HT1080 (cell line): ENCODE measurements at regions not wholly inside any gene's neighbourhood (a gene's known extent, or its start where the extent isn't known, plus 50 kb on each side); places are given as distances from the start of the nearest gene placed in this dataset.
"Not testable (repeated sequence)": the region's sequence is repeated elsewhere in the genome, so short reads cannot be mapped to it uniquely, and the experiment has no call there.

Experiments
- DNase-seq: peaks from one replicate; pipeline ENCODE4 v3.0.0-alpha.2; 2015; ENCODE audit warnings: low read depth

- DNase-seq: no peak
Measured at GRCh38 chrX:5702890-5703289, 525.8 kb downstream of the NLGN4X start.

DNA sequence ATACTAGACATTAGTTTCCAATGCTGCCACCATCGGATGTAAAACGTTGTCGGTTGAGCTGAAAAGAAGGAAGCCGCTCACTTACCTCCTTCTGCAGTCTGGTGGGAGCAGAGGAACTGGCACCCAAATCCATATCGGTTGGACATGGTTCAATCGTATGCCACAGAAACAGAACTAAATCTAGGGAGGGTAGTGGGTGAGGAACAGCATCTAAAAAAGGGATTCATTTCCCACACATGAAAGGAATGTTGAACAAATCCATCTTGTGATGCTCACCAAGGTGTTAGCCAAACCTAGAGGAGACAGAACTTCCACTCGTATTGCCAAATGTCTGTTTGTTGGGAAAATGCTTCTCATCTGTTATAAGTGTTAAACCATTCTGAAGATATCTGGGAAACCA is 532.7 kb downstream of the NLGN4X start:
- DNase-seq: no peak

DNA sequence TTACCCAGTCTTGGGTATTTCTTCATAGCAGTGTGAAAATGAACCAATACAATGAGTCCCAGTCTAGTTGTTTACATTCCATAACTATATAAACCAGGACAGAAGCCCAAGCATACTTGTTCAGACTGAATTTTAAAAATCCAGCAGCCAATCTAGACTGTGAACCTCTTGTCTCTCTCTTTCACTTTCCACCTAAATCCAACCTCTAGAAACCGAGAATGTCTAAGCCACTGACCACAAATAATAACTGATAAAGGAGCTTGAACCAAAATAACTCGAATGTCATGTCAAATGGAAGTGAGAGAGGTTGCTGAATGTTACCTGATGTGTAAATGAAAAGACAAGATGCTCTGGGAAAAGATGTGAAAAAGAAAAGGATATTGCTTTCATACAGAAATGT is 544.7 kb downstream of the NLGN4X start:
- no peak for DNase-seq

GRCh38 chrX:5681159-5681558 is 547.5 kb downstream of the NLGN4X start:
- DNase-seq: peak; percentile 20

GRCh38 chrX:5674036-5674435 is 554.6 kb downstream of the NLGN4X start:
- no peak for DNase-seq

DNA sequence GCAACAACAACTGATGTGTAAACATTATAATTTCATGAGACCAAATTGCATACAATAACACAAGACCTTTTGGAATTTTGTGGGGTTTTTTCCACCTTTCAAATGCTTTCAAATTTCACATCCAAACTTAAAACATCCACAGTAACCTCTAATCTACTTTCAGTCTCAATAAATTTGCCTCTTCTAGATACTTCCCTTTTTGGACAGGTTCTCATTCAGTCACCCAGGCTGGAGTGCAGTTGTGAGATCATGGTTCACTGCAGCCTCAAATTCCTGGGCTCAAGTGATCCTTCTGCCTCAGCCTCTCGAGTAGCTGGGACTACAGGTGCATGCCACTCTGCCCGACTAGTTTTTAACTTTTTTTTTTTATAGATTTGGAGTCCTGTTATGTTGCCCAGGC is 556.6 kb downstream of the NLGN4X start:
- no peak for DNase-seq

GRCh38 chrX:5666689-5667088 is 562.0 kb downstream of the NLGN4X start:
- DNase-seq: not testable (repeated sequence)

- no peak for DNase-seq
Measured at GRCh38 chrX:5656544-5656943, 572.1 kb downstream of the NLGN4X start.

DNA sequence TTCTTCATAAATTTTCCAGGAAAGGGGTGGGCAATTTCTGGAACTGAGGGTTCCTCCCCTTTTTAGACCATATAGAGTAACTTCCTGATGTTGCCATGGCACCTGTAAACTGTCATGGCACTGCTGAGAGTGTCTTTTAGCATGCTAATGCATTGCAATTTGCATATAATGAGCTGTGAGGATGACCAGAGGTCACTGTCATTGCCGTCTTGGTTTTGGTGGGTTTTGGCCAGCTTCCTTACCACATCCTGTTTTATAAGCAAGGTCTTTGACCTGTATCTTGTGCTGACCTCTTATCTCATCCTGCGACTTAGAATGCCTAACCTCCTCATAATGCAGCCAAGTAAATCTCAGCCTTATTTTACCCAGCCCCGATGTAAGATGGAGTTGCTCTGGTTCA is 577.8 kb downstream of the NLGN4X start:
- no peak for DNase-seq

DNA sequence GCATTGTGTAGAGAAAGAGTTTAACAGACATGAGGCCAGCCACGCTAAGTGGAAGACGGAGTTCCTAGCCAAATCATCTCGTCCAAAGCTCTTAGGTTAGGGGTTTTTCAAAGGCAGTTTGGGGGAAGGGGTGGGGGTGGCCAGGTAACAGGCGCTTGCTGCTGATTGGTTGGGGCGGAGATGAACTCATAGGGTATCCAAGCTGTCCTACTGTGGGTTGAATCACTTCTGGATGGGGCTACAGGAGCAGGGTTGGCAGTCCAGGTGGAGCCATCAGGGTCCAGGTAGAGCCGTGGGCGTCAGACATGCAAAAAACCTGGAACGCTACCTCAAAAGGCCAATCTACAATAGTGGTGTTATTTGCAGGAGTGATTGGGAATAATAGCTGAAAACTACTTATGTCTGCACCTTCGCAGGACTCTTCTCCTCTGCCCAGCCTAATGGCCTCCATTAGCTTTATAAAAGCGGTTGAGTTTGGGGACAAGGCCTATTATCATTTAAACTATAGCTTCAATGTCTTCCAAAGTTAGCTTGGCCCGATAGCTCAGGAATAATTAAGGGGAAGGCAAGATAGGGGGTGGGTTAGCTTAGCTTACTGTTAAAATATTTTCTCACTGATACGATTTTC is 579.6 kb downstream of the NLGN4X start:
- DNase-seq: no peak

GRCh38 chrX:5646818-5647217 is 581.8 kb downstream of the NLGN4X start:
- DNase-seq: no peak

- DNase-seq: no peak
Measured at GRCh38 chrX:5644776-5645175, 583.9 kb downstream of the NLGN4X start.

GRCh38 chrX:5640071-5640470 is 588.6 kb downstream of the NLGN4X start:
- no peak for DNase-seq

DNA sequence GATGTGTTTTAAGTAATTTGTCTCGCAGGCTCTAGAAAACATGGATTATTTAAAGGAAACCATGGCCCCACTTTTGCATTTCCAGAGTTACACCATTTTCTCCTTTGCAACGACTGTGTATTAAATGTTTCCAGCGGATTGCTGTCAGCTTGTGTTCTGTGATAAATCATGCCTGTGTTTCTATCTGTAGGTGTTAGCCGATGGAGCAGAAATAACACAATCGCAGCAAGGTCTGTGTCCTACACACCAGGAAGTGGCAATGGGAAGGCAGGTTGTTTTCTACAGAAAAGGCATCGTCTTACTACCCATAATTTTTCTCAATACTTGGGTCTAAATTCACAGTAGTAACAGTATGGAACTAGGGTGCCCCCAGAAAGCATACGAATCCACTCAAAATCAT is 590.1 kb downstream of the NLGN4X start:
- DNase-seq: no peak

- DNase-seq: no peak
Measured at GRCh38 chrX:5632887-5633286, 595.8 kb downstream of the NLGN4X start.

GRCh38 chrX:5632061-5632614 is 596.5 kb downstream of the NLGN4X start:
- no peak for DNase-seq

DNA sequence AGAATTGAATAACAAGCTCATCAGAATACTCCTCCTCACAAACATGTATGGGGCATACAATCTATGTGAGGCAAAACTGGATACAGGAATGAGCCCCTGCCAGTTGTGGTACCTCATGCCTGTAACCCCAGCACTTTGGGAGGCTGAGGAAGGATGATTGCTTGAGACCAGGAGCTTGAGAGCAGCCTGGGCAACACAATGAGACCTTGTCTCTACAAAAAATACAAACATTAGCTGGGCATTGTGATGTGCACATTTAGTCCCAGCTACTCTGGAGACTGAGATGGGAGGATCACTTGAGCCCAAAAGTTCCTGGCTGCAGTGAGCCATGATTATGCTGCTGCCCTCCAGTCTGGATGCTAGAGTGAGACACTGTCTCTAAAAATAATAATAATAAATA is 611.0 kb downstream of the NLGN4X start:
- DNase-seq: no peak

DNA sequence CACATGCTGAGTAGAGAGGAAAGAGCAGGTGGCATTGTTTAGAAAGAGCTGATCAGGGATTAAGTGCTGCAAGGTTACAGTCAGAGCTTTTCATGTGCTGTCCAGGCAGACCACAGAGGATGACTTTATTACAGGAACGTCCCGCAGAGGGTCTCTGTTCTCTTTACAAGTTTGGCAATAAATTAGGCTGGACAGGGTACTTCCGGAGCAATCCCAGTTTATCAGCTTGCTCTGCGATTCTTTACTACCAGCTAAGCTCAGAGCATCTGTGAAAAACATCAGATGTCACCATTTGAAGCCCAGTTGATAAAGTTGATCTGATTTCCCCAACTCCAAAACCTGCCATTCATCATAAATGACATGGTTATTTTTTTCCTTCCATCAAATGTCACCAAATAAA is 633.1 kb downstream of the NLGN4X start:
- no peak for DNase-seq

DNA sequence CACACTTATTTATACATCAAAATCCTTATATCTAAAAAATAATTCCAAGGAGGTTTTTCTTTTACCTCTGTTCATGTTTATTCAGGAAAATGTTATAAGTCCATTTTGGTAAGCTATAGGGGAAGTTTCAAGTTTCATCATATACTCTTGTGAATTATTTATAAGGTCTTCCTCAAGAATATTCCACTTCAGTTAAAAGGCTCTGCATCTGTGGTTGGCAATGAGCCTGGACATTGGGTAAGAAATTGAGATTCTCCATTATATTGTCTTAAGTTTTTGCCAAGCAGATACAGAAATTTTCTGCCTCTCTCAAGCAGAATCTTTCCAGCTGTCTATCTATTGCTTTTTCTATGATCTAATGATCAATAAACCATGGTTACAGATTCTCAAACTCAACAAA is 641.9 kb downstream of the NLGN4X start:
- no peak for DNase-seq

GRCh38 chrX:5575407-5575806 is 653.3 kb downstream of the NLGN4X start:
- DNase-seq: no peak

DNA sequence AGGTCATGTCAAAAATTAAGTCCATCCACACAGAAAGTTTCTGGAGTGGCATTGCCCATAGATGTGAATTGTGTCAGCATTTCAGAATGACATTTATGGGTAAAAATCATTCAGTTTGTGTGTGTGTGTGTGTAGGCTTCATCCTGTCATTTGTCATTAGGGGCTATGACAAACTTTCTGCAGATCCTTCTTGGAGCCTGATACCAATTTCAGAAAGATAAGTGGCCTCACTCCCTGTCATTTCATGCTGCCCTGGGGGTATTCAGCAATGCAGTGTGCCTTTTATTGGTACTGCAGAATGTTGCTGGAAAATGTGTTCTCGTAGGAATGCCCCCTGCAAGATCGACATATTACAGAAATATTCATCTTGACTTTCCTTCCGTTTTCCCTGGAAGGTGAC is 659.7 kb downstream of the NLGN4X start:
- DNase-seq: no peak

GRCh38 chrX:5559386-5559785 is 669.3 kb downstream of the NLGN4X start:
- DNase-seq: no peak

- DNase-seq: no peak
Measured at GRCh38 chrX:5549512-5549911, 679.2 kb downstream of the NLGN4X start.

DNA sequence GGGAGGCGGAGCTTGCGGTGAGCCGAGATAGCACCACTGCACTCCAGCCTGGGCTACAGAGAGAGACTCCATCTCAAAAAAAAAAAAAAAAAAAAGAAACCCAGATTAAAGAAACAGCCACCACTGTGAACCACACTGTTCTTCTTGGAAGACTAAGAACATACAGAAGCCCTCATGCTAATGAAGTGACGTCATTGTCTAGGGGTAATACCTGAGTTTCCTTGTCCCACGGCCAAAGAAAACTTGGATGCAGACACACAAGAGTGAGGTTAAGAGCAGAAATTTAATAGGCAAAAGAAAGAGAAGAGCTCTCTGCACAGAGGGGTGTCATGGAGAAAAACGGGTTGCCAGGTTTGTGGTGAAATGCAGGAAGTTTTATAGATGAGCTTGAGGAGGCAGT is 691.6 kb downstream of the NLGN4X start:
- no peak for DNase-seq
